ENCODE measurements at regions not wholly inside any gene's neighbourhood (a gene's known extent, or its start where the extent isn't known, plus 50 kb on each side); places are given as distances from the start of the nearest gene placed in this dataset.
"Not testable (repeated sequence)": the region's sequence is repeated elsewhere in the genome, so short reads cannot be mapped to it uniquely, and the experiment has no call there.

- Mint-ChIP-seq H3K4me3 (no peak overlapping the region), H3K27ac (no peak overlapping the region), H3K9me3 (ENCODE audit: low read depth) (peaks cover 3% of the 10 kb centered on the region), H3K4me1 (no peaks in the 10 kb centered on the region), H3K27me3 (peaks cover 2% of the 10 kb centered on the region), H3K36me3 (ENCODE audit: low read depth) (no peaks in the 10 kb centered on the region)
- DNase-seq (no peak), ATAC-seq (no peak)
- intact Hi-C loops (cut with DNase I, micrococcal nuclease), result no loop called here
- CTCF ChIA-PET, result no interaction called here
- POLR2A ChIA-PET, result no interaction called here
These were observed 362.8 kb upstream of the FOXK1 start for GRCh38 chr7:4319280-4319679.

- Mint-ChIP-seq H3K27me3 (peaks cover 5% of the 10 kb centered on the region), H3K4me1 (no peaks in the 10 kb centered on the region), H3K36me3 (ENCODE audit: low read depth) (no peaks in the 10 kb centered on the region), H3K4me3 (no peak overlapping the region), H3K27ac (no peak overlapping the region), H3K9me3 (ENCODE audit: low read depth) (peaks cover 2% of the 10 kb centered on the region)
- no peak for DNase-seq
- ChIA-PET CTCF (no interaction called here), POLR2A (no interaction called here)
- intact Hi-C loops (cut with DNase I, micrococcal nuclease), result no loop called here
- ATAC-seq, result no peak
These were observed 356.4 kb upstream of the FOXK1 start for GRCh38 chr7:4325732-4326131.

DNA sequence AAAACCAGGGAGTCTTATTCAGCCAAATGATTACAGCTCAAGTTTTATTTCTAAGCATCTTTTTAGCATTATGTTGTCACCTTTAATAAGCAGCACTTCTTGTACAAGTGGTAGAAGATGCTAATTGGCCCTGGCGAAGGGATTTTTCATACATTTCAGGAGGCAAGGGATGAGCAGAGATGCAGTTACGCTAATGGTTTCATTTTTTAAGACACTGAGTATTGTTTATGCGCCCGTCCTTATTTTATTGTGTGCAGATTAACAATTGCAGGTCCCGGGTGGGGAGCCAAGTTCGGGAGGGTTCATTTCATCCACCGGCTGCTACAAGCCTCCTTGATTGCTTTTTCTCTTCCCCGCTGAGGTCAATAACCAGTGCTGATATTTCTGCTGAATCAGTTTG lies 350.4 kb upstream of the FOXK1 start:
- intact Hi-C loops (cut with DNase I, micrococcal nuclease), result no loop called here
- no peaks in the 10 kb centered on the region for H3K4me1 Mint-ChIP-seq
- no peaks in the 10 kb centered on the region for H3K9me3 Mint-ChIP-seq (ENCODE audit: low read depth)
- POLR2A ChIA-PET, result no interaction called here
- H3K36me3 Mint-ChIP-seq (ENCODE audit: low read depth), result no peaks in the 10 kb centered on the region
- CTCF ChIA-PET, result no interaction called here
- ATAC-seq (no peak), DNase-seq (no peak)
- H3K27ac Mint-ChIP-seq, result no peak overlapping the region
- no peak overlapping the region for H3K4me3 Mint-ChIP-seq
- peaks cover 4% of the 10 kb centered on the region for H3K27me3 Mint-ChIP-seq

- intact Hi-C loops (cut with DNase I, micrococcal nuclease), result no loop called here
- ATAC-seq, result no peak
- H3K27me3 Mint-ChIP-seq, result peaks cover 2% of the 10 kb centered on the region
- DNase-seq, result no peak
- H3K4me3 Mint-ChIP-seq, result no peak overlapping the region
- no peaks in the 10 kb centered on the region for H3K9me3 Mint-ChIP-seq (ENCODE audit: low read depth)
- POLR2A ChIA-PET, result no interaction called here
- CTCF ChIA-PET, result no interaction called here
- no peaks in the 10 kb centered on the region for H3K4me1 Mint-ChIP-seq
- H3K27ac Mint-ChIP-seq, result no peak overlapping the region
- H3K36me3 Mint-ChIP-seq (ENCODE audit: low read depth), result no peaks in the 10 kb centered on the region
These were observed 343.5 kb upstream of the FOXK1 start for GRCh38 chr7:4338556-4338955.

GRCh38 chr7:4343272-4344247 lies 338.5 kb upstream of the FOXK1 start:
- Mint-ChIP-seq H3K36me3 (ENCODE audit: low read depth) (no peaks in the 10 kb centered on the region), H3K27me3 (peaks cover 9% of the 10 kb centered on the region), H3K4me3 (no peak overlapping the region), H3K9me3 (ENCODE audit: low read depth) (peaks cover 2% of the 10 kb centered on the region), H3K27ac (no peak overlapping the region), H3K4me1 (no peaks in the 10 kb centered on the region)
- POLR2A ChIA-PET, result no interaction called here
- CTCF ChIA-PET, result no interaction called here
- ATAC-seq (no peak), DNase-seq (no peak)
- intact Hi-C loops (cut with DNase I, micrococcal nuclease), result no loop called here

GRCh38 chr7:4345004-4345403 lies 337.1 kb upstream of the FOXK1 start:
- Mint-ChIP-seq H3K27ac (no peak overlapping the region), H3K27me3 (peaks cover 9% of the 10 kb centered on the region), H3K4me1 (no peaks in the 10 kb centered on the region), H3K36me3 (ENCODE audit: low read depth) (no peaks in the 10 kb centered on the region), H3K4me3 (no peak overlapping the region), H3K9me3 (ENCODE audit: low read depth) (peaks cover 2% of the 10 kb centered on the region)
- intact Hi-C loops (cut with DNase I, micrococcal nuclease), result no loop called here
- ATAC-seq (no peak), DNase-seq (no peak)
- ChIA-PET CTCF (interaction anchor here (0.8 kb wide), 1 partner anchor 29 kb away, joined by 4 read pairs; no protein-coding TSS in a partner anchor), POLR2A (no interaction called here)

DNA sequence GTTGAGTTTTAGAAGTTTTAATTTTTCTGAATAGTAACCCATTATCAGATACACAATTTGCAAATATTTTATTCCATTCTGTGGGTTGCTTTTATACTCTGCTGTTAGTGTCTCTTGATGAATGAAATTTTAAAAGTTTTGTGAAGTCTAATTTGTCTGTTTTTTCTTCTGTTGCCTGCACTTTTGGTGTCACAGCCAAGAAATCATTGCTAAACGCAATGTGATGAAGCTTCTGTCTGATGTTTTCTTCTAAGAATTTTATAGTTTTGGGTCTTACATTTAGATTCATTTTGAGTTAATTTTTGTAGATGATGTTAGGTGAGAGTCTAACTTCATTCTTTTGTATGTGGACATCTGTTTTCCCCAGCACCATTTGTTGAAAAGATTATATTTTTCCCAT lies 330.0 kb upstream of the FOXK1 start:
- CTCF ChIA-PET, result no interaction called here
- Mint-ChIP-seq H3K36me3 (ENCODE audit: low read depth) (no peaks in the 10 kb centered on the region), H3K27ac (no peak overlapping the region), H3K9me3 (ENCODE audit: low read depth) (peaks cover 4% of the 10 kb centered on the region), H3K4me3 (no peak overlapping the region), H3K27me3 (peaks cover 13% of the 10 kb centered on the region), H3K4me1 (no peaks in the 10 kb centered on the region)
- intact Hi-C loops (cut with DNase I, micrococcal nuclease), result no loop called here
- no peak for ATAC-seq
- DNase-seq, result no peak
- POLR2A ChIA-PET, result no interaction called here

GRCh38 chr7:4361774-4362173 lies 320.3 kb upstream of the FOXK1 start:
- no peaks in the 10 kb centered on the region for H3K9me3 Mint-ChIP-seq (ENCODE audit: low read depth)
- intact Hi-C loops (cut with DNase I, micrococcal nuclease), result no loop called here
- ATAC-seq (no peak), DNase-seq (no peak)
- no peaks in the 10 kb centered on the region for H3K4me1 Mint-ChIP-seq
- no peak overlapping the region for H3K27ac Mint-ChIP-seq
- no peak overlapping the region for H3K4me3 Mint-ChIP-seq
- CTCF ChIA-PET, result interaction anchor here (0.6 kb wide), 1 partner anchor 349 kb away, joined by 3 read pairs; no protein-coding TSS in a partner anchor
- H3K27me3 Mint-ChIP-seq, result peaks cover 20% of the 10 kb centered on the region
- no peaks in the 10 kb centered on the region for H3K36me3 Mint-ChIP-seq (ENCODE audit: low read depth)
- POLR2A ChIA-PET, result no interaction called here

DNA sequence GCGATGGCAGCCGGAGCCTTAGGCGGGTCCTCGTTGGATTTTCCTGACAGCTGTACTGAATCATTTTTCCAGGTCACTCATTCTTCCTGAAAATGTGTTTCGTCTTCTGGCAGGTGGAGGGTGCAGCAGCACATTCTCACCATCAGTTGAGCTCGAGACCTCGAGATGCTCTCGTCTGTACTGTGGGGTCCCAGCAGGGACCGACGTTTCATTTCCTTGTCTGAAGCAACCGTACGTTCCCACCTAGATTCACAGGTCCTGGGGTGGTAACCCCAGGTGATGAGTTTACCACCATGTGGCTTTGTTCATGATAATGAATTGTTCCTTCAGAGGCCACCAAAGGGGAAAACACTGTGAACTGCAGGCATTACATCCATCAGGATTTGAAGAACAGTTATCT lies 298.5 kb upstream of the FOXK1 start:
- Mint-ChIP-seq H3K36me3 (ENCODE audit: low read depth) (no peaks in the 10 kb centered on the region), H3K27me3 (peaks cover 6% of the 10 kb centered on the region), H3K4me3 (no peak overlapping the region), H3K9me3 (ENCODE audit: low read depth) (peaks cover 6% of the 10 kb centered on the region), H3K27ac (no peak overlapping the region), H3K4me1 (no peaks in the 10 kb centered on the region)
- no peak for DNase-seq
- ChIA-PET CTCF (no interaction called here), POLR2A (no interaction called here)
- intact Hi-C loops (cut with DNase I, micrococcal nuclease), result no loop called here
- no peak for ATAC-seq

DNA sequence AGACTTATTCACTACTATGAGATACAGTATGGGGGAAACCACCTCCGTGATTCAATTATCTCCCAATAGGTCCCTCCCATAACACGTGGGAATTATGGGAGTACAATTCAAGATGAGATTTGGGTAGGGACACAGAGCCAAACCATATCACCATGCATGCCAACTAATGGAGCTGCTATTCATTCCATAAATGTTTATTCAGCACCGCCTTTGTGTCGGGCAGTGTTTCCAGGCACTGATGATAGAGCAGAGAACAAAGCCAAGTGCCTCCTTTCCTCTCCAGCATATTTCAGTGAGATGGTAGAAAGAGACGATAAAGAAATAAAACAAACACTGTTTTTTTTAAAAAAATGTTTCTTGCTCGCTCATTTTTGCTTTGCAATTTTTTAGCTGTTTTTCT lies 295.9 kb upstream of the FOXK1 start:
- no peaks in the 10 kb centered on the region for H3K36me3 Mint-ChIP-seq (ENCODE audit: low read depth)
- H3K27ac Mint-ChIP-seq, result no peak overlapping the region
- H3K4me3 Mint-ChIP-seq, result no peak overlapping the region
- ChIA-PET POLR2A (no interaction called here), CTCF (no interaction called here)
- peaks cover 10% of the 10 kb centered on the region for H3K27me3 Mint-ChIP-seq
- intact Hi-C loops (cut with DNase I, micrococcal nuclease), result no loop called here
- no peaks in the 10 kb centered on the region for H3K4me1 Mint-ChIP-seq
- ATAC-seq, result no peak
- H3K9me3 Mint-ChIP-seq (ENCODE audit: low read depth), result peaks cover 3% of the 10 kb centered on the region
- no peak for DNase-seq

DNA sequence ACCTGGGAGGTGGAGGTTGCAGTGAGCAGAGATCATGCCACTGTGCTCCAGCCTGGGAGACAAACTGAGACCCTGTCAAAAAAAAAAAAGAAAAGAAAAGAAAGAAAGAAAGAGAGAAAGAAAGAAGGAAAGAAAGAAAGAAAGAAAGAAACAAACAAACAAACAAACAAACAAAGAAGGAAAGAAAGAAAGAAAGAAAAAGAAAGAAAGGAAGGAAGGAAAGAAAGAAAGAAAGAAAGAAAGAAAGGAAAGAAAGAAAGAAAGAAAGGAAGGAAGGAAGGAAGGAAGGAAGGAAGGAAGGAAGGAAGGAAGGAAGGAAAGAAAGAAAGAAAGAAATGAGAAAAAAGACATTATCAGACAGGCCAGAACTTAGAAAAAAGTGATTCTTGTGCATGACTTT lies 291.0 kb upstream of the FOXK1 start:
- POLR2A ChIA-PET; H3K4me3 Mint-ChIP-seq; H3K36me3 Mint-ChIP-seq (ENCODE audit: low read depth); intact Hi-C loops (cut with DNase I, micrococcal nuclease); H3K27ac Mint-ChIP-seq; CTCF ChIA-PET; ATAC-seq; DNase-seq; H3K4me1 Mint-ChIP-seq: not testable (repeated sequence)
- H3K27me3 Mint-ChIP-seq, result peaks cover 16% of the 10 kb centered on the region
- H3K9me3 Mint-ChIP-seq (ENCODE audit: low read depth), result peaks cover 11% of the 10 kb centered on the region

DNA sequence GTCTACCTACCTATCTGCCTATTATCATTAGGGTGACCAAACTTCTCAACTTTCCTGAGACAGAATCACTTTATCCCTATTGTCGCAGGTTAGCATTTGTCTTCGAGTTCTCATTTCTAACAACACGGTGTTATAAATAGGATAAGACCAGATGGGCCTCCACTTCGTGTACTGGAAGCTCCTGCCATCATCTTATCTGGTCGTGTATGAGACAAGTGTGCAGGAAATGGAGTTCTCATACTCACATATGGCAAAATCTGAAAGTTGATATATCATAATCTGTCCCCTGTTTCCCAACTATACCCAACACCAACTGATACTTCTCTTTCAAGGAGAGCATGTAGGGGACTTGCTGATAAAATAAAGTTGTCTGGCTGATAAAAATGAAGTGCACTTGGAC lies 287.4 kb upstream of the FOXK1 start:
- DNase-seq (no peak), ATAC-seq (no peak)
- H3K4me1 Mint-ChIP-seq, result no peaks in the 10 kb centered on the region
- intact Hi-C loops (cut with DNase I, micrococcal nuclease), result no loop called here
- no peak overlapping the region for H3K4me3 Mint-ChIP-seq
- H3K36me3 Mint-ChIP-seq (ENCODE audit: low read depth), result no peaks in the 10 kb centered on the region
- H3K27me3 Mint-ChIP-seq, result peaks cover 24% of the 10 kb centered on the region
- H3K27ac Mint-ChIP-seq, result no peak overlapping the region
- H3K9me3 Mint-ChIP-seq (ENCODE audit: low read depth), result peaks cover 11% of the 10 kb centered on the region
- POLR2A ChIA-PET, result no interaction called here
- CTCF ChIA-PET, result no interaction called here
